Natural killer cell (primary cell): ENCODE measurements at regions not wholly inside any gene's neighbourhood (a gene's known extent, or its start where the extent isn't known, plus 50 kb on each side); places are given as distances from the start of the nearest gene placed in this dataset.

ENCODE experiments used
- ATAC-seq, 3 donors: fragments of 150-1000 bp in 2 of 3; fragments of 200-7000 bp in 1 of 3; cut with Tn5 transposase; 1 replicate in 1 of 3; 2 replicates in 2 of 3; pipeline ENCODE4 v1.10.0; 2021; ENCODE audit warnings: mild to moderate bottlenecking in 2 of 3, moderate library complexity in 2 of 3
- DNase-seq, 2 donors: peaks; one replicate each; pipeline versions ENCODE4 v3.0.0 to v3.0.0-alpha.2; 2013 to 2021; ENCODE audit warnings: mixed read lengths in 1 of 2
- H3K27ac ChIP-seq: one replicate; pipeline ENCODE4 v1.5.1; 2013; ENCODE audit warnings: mild to moderate bottlenecking, low read length
- H3K27me3 ChIP-seq: one replicate; pipeline ENCODE4 v1.6.1; 2013; ENCODE audit warnings: low read length; ENCODE audit not compliant: control insufficient read depth, insufficient read depth
- H3K36me3 ChIP-seq: one replicate; pipeline ENCODE4 v1.6.1; 2013; ENCODE audit warnings: low read length; ENCODE audit not compliant: control insufficient read depth, insufficient read depth
- H3K4me1 ChIP-seq: one replicate; pipeline ENCODE4 v1.6.1; 2013; ENCODE audit warnings: low read length; ENCODE audit not compliant: control insufficient read depth, insufficient read depth
- H3K4me3 ChIP-seq: one replicate; pipeline ENCODE4 v1.5.1; 2013; ENCODE audit warnings: low read length
- H3K9me3 ChIP-seq: one replicate; pipeline ENCODE4 v1.6.1; 2013; ENCODE audit warnings: low read length; ENCODE audit not compliant: control insufficient read depth, insufficient read depth
- H3K27ac Mint-ChIP-seq, 2 donors: one replicate each; pipeline ENCODE4 v1.8.0; 2022; ENCODE audit warnings: mild to moderate bottlenecking in 2 of 2, mixed read lengths in 2 of 2, moderate library complexity in 1 of 2
- H3K27me3 Mint-ChIP-seq, 2 donors: one replicate each; pipeline ENCODE4 v1.8.0; 2022; ENCODE audit warnings: low read depth in 2 of 2, mixed read lengths in 2 of 2
- H3K36me3 Mint-ChIP-seq: one replicate; pipeline ENCODE4 v1.8.0; 2022; ENCODE audit warnings: mixed read lengths
- H3K4me1 Mint-ChIP-seq, 2 donors: one replicate each; pipeline ENCODE4 v1.8.0; 2022; ENCODE audit warnings: mixed read lengths in 2 of 2
- H3K4me3 Mint-ChIP-seq: one replicate; pipeline ENCODE4 v1.8.0; 2022; ENCODE audit warnings: mild to moderate bottlenecking, moderate library complexity, mixed read lengths
- H3K9me3 Mint-ChIP-seq, 2 donors: one replicate each; pipeline ENCODE4 v1.8.0; 2022; ENCODE audit warnings: mixed read lengths in 2 of 2
- CTCF ChIP-seq: fragments of 200-600 bp; IDR thresholded peaks from one replicate; pipeline ENCODE4 v1.8.0; 2022; ENCODE audit warnings: antibody characterized with exemption
- WGBS: methylation state at CpG from one replicate; pipeline ENCODE4 v1.1.7; 2013; ENCODE audit warnings: missing lambda C conversion rate; ENCODE audit not compliant: insufficient coverage; 5-methylcytosine and 5-hydroxymethylcytosine counted together
- intact Hi-C: fragments of 100-400 bp; cut with micrococcal nuclease; formaldehyde crosslinking; loops from one replicate; pipeline ENCODE4 v1.14.2; 2022

- H3K4me1 ChIP-seq: no peaks in the 10 kb centered on the region
- Mint-ChIP-seq H3K4me1 (no peaks in the 10 kb centered on the region), H3K9me3 (peaks cover 2 to 9% of the 10 kb centered on the region in 2 donors), H3K36me3 (no peaks in the 10 kb centered on the region), H3K27ac (no peak overlapping the region), H3K27me3 (no peaks in the 10 kb centered on the region), H3K4me3 (no peak overlapping the region)
- DNase-seq: no peak
- H3K4me3 ChIP-seq: no peak overlapping the region
- H3K27ac ChIP-seq: no peak overlapping the region
- TF ChIP-seq CTCF: no peak
- intact Hi-C loops: no loop called here
- WGBS: 88% methylated on average over 4 of the region's 4 CpGs
- no peaks in the 10 kb centered on the region for H3K9me3 ChIP-seq
- no peak for ATAC-seq
- no peaks in the 10 kb centered on the region for H3K27me3 ChIP-seq
- H3K36me3 ChIP-seq: no peaks in the 10 kb centered on the region
These were observed 236.2 kb downstream of the C11orf87 start for GRCh38 chr11:109658190-109658589.

DNA sequence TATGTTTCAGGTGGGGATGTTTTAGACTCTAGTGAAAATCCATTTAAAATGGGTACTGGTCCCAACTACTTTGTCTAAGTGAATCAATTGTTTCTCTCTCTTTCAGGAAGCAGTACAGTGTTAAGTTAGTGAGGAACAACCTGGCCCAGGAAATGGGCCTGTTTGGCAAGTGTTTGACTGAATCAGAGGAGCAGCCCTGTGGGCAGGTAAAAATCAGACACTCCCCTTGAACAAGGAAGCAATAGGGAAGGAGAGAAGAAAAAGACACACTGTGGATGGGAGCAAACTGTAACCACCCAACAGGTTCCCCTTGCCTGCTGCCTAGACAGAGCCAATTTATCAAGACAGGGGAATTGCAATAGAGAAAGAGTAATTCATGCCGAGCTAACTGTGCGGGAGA lies 245.7 kb downstream of the C11orf87 start:
- 90% methylated on average over 2 of the region's 2 CpGs for whole genome bisulfite sequencing
- DNase-seq: no peak
- Mint-ChIP-seq H3K36me3 (no peaks in the 10 kb centered on the region), H3K27me3 (no peaks in the 10 kb centered on the region), H3K4me3 (no peak overlapping the region), H3K9me3 (peaks cover 5 to 8% of the 10 kb centered on the region in 2 donors), H3K27ac (no peak overlapping the region), H3K4me1 (no peaks in the 10 kb centered on the region)
- H3K4me1 ChIP-seq: no peaks in the 10 kb centered on the region
- no peaks in the 10 kb centered on the region for H3K36me3 ChIP-seq
- intact Hi-C loops: no loop called here
- H3K4me3 ChIP-seq: no peak overlapping the region
- H3K27me3 ChIP-seq: no peaks in the 10 kb centered on the region
- no peaks in the 10 kb centered on the region for H3K9me3 ChIP-seq
- ATAC-seq: no peak
- TF ChIP-seq CTCF: no peak
- no peak overlapping the region for H3K27ac ChIP-seq

DNA sequence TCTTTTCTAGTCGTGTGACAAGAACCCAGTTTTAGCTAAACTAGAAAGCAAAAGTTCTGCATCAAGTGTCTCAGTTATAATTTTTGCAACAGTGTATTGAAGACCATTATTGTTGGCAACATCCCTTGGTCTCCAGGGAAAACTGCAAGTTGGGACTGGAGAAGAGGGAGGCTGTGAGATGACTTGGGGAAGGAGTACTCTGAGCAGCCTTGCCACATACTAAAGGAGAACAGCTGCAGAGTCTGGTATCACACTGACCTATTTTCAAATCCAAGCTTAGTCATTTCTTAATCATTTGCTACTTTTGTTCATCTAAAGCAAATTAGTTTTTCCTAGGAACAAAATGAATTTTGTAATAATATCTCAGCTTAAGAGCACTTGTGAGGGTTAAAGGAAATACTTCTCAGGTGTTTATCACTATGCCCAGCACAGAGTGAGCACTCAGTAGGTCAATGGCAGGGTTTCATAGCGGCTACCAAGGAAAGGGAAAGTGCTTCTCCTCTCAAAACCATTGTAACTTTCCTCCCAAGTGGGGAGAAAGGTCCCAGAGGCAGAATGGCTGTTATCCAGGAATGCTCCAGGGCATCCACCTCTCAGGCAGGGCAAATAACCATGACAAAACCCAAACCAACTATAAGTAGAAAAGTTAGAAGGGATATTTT lies 247.1 kb downstream of the C11orf87 start:
- no peak overlapping the region for H3K4me3 Mint-ChIP-seq
- H3K4me1 Mint-ChIP-seq: no peaks in the 10 kb centered on the region
- no peak overlapping the region for H3K27ac Mint-ChIP-seq
- no peak for ATAC-seq
- H3K27me3 Mint-ChIP-seq: no peaks in the 10 kb centered on the region
- peaks cover 4 to 8% of the 10 kb centered on the region in 2 donors for H3K9me3 Mint-ChIP-seq
- Histone ChIP-seq H3K9me3 (no peaks in the 10 kb centered on the region), H3K27me3 (no peaks in the 10 kb centered on the region), H3K36me3 (no peaks in the 10 kb centered on the region), H3K4me1 (no peaks in the 10 kb centered on the region), H3K27ac (no peak overlapping the region), H3K4me3 (no peak overlapping the region)
- intact Hi-C loops: no loop called here
- DNase-seq: no peak
- WGBS: 71% methylated on average over 2 of the region's 2 CpGs
- H3K36me3 Mint-ChIP-seq: no peaks in the 10 kb centered on the region
- TF ChIP-seq CTCF: no peak

- intact Hi-C loops: no loop called here
- TF ChIP-seq CTCF: no peak
- Histone ChIP-seq H3K9me3 (no peaks in the 10 kb centered on the region), H3K27me3 (no peaks in the 10 kb centered on the region), H3K4me1 (no peaks in the 10 kb centered on the region), H3K36me3 (no peaks in the 10 kb centered on the region), H3K4me3 (no peak overlapping the region), H3K27ac (no peak overlapping the region)
- Mint-ChIP-seq H3K4me1 (no peaks in the 10 kb centered on the region), H3K9me3 (peaks cover 0 to 2% of the 10 kb centered on the region in 2 donors), H3K36me3 (no peaks in the 10 kb centered on the region), H3K4me3 (no peak overlapping the region), H3K27ac (no peak overlapping the region), H3K27me3 (no peaks in the 10 kb centered on the region)
- DNase-seq (no peak), ATAC-seq (no peak)
These were observed 255.2 kb downstream of the C11orf87 start for GRCh38 chr11:109677231-109677630.
